Endothelial cell of umbilical vein (primary cell): ENCODE measurements at regions not wholly inside any gene's neighbourhood (a gene's known extent, or its start where the extent isn't known, plus 50 kb on each side); places are given as distances from the start of the nearest gene placed in this dataset.

Experiments used
- BruUV-seq: library from RNA; stranded (reverse); fragments of 400-500 nt; replicated peaks from 2 replicates; lab custom pipeline; 2021; lab: Mats Ljungman, UMichigan
- CTCF ChIA-PET: fragments of 300-600, 350-600 bp; sonication (Branson Sonifier 250); formaldehyde crosslinking; loops from one replicate; lab custom pipeline; 2021; ENCODE audit warnings: antibody characterized with exemption, inconsistent platforms; lab: Charles Lee
- POLR2A ChIA-PET: fragments of 300-600, 350-600 bp; sonication (Branson Sonifier 250); formaldehyde crosslinking; loops from one replicate; lab custom pipeline; 2021; ENCODE audit warnings: antibody characterized with exemption, inconsistent platforms; lab: Charles Lee
- DNase-seq: peaks from one replicate; pipeline ENCODE4 v3.0.0-alpha.2; 2011; ENCODE audit warnings: low read depth, low spot score
- FAIRE-seq: peaks from 2 replicates; lab custom pipeline; 2011; peaks lifted over from hg19 to GRCh38; lab: Jason Lieb, UNC
- H2AFZ ChIP-seq: 2 replicates; pipeline ENCODE4 v1.6.0; 2012; ENCODE audit warnings: low read depth, low read length, control low read depth, inconsistent platforms
- H3K27ac ChIP-seq: 2 replicates; pipeline ENCODE4 v1.5.1; 2011; ENCODE audit warnings: low read depth, mild to moderate bottlenecking, control low read depth, low read length, moderate library complexity; ENCODE audit not compliant: insufficient read depth
- H3K27me3 ChIP-seq, 2 experiments: 2 replicates each; pipeline versions ENCODE4 v1.6.0 to v1.6.1; 2011; ENCODE audit warnings: low read length in 2 of 2, mixed read lengths in 1 of 2; ENCODE audit not compliant: control insufficient read depth in 2 of 2, insufficient read depth in 2 of 2
- H3K36me3 ChIP-seq, 2 experiments: 2 replicates in 1 of 2; 3 replicates in 1 of 2; pipeline ENCODE4 v1.5.1; 2011; ENCODE audit warnings: low read length in 2 of 2, mild to moderate bottlenecking in 1 of 2, moderate library complexity in 1 of 2; ENCODE audit not compliant: control insufficient read depth in 2 of 2, insufficient read depth in 2 of 2; ENCODE audit errors: extremely low read depth in 1 of 2
- H3K4me1 ChIP-seq: 3 replicates; pipeline ENCODE4 v1.5.1; 2011; ENCODE audit warnings: mild to moderate bottlenecking, low read length; ENCODE audit not compliant: control insufficient read depth, insufficient read depth; ENCODE audit errors: extremely low read depth
- H3K4me2 ChIP-seq: 2 replicates; pipeline ENCODE4 v1.6.1; 2011; ENCODE audit warnings: low read length, control low read depth, mixed read lengths; ENCODE audit not compliant: insufficient read depth
- H3K4me3 ChIP-seq, 3 experiments: fragments of 200-600 bp in 1 of 3; sonication (generic), shearing (Covaris generic) in 1 of 3; replicated peaks in 1 of 3; 2 replicates each; pipeline ENCODE4 v1.5.1; 2011 to 2016; ENCODE audit warnings: control low read depth in 3 of 3, low read length in 3 of 3, mild to moderate bottlenecking in 2 of 3, inconsistent platforms in 1 of 3, low read depth in 1 of 3, moderate library complexity in 1 of 3; ENCODE audit not compliant: insufficient read depth in 1 of 3
- H3K79me2 ChIP-seq: 2 replicates; pipeline ENCODE4 v1.6.0; 2012; ENCODE audit warnings: low read length, inconsistent platforms; ENCODE audit not compliant: control insufficient read depth, insufficient read depth
- H3K9ac ChIP-seq: replicated peaks from 2 replicates; pipeline ENCODE3; 2011; ENCODE audit warnings: low read length, control low read depth; ENCODE audit not compliant: insufficient read depth; ENCODE audit errors: extremely low read depth
- H3K9me1 ChIP-seq: replicated peaks from 3 replicates; pipeline ENCODE4 v1.6.0; 2011; ENCODE audit warnings: mild to moderate bottlenecking, low read length; ENCODE audit not compliant: control insufficient read depth, insufficient read depth; ENCODE audit errors: extremely low read depth
- H3K9me3 ChIP-seq: replicated peaks from 2 replicates; pipeline ENCODE4 v1.5.1; 2012; ENCODE audit warnings: low read length, inconsistent platforms; ENCODE audit not compliant: control insufficient read depth, insufficient read depth
- H4K20me1 ChIP-seq: replicated peaks from 2 replicates; pipeline ENCODE3; 2011; ENCODE audit warnings: mild to moderate bottlenecking, low read length; ENCODE audit not compliant: control insufficient read depth, insufficient read depth; ENCODE audit errors: extremely low read depth
- CTCF ChIP-seq, 2 donors: IDR thresholded peaks; 1 replicate in 1 of 2; 2 replicates in 1 of 2; pipeline ENCODE4 v1.5.1; 2011; ENCODE audit warnings: low read length in 2 of 2, mild to moderate bottlenecking in 2 of 2, moderate library complexity in 2 of 2, control low read depth in 1 of 2, inconsistent platforms in 1 of 2, low read depth in 1 of 2; ENCODE audit not compliant: insufficient read depth in 1 of 2; ENCODE audit errors: extremely low read depth in 1 of 2
- EZH2 ChIP-seq: IDR thresholded peaks from 2 replicates; pipeline ENCODE4 v1.6.1; 2012; ENCODE audit warnings: borderline replicate concordance, low read depth, mild to moderate bottlenecking, moderate library complexity, low read length, inconsistent platforms; ENCODE audit not compliant: severe bottlenecking
- FOS ChIP-seq: IDR thresholded peaks from 2 replicates; pipeline ENCODE4 v1.6.1; 2011; ENCODE audit warnings: mild to moderate bottlenecking, low read length, moderate library complexity, borderline replicate concordance; ENCODE audit not compliant: insufficient read depth
- GATA2 ChIP-seq: IDR thresholded peaks from 2 replicates; pipeline ENCODE4 v1.7.0; 2011; ENCODE audit warnings: low read depth, mild to moderate bottlenecking, moderate library complexity, mixed read lengths, low read length; ENCODE audit not compliant: insufficient read length, insufficient read depth
- JUN ChIP-seq: IDR thresholded peaks from 2 replicates; pipeline ENCODE4 v1.6.1; 2011; ENCODE audit warnings: borderline replicate concordance, low read depth; ENCODE audit not compliant: insufficient read length, insufficient read depth
- MAX ChIP-seq: IDR thresholded peaks from 2 replicates; pipeline ENCODE4 v1.6.1; 2011; ENCODE audit not compliant: insufficient read depth, insufficient read length
- MYC ChIP-seq: IDR thresholded peaks from one replicate; pipeline ENCODE4 v1.6.1; 2011; ENCODE audit warnings: mild to moderate bottlenecking, low read depth, low read length
- POLR2A ChIP-seq: IDR thresholded peaks from 2 replicates; pipeline ENCODE4 v1.6.1; 2012; ENCODE audit warnings: low read depth, mild to moderate bottlenecking, control low read depth, low read length
- POLR2AphosphoS5 ChIP-seq: IDR thresholded peaks from 2 replicates; pipeline ENCODE4 v1.6.1; 2012; ENCODE audit warnings: low read depth, mild to moderate bottlenecking, control low read depth, low read length, moderate library complexity; ENCODE audit not compliant: insufficient read depth
- dilution Hi-C: fragments of 300-500 bp; cut with MboI; formaldehyde crosslinking; loops from one replicate; pipeline ENCODE4 v1.15.0; 2019; ENCODE audit warnings: low sequenced_read_pairs; ENCODE audit not compliant: extremely low pct_ligation_motif_present
- intact Hi-C: fragments of 100-400 bp; cut with micrococcal nuclease; formaldehyde crosslinking; loops from one replicate; pipeline ENCODE4 v1.10.0; 2022

GRCh38 chr7:20269726-20270125 lies 52.5 kb upstream of the MACC1 start:
- Histone ChIP-seq H3K4me2 (no peak overlapping the region), H4K20me1 (no peaks in the 10 kb centered on the region), H3K9ac (no peak overlapping the region), H3K4me1 (no peaks in the 10 kb centered on the region), H2AFZ (no peak overlapping the region), H3K4me3 (no peak overlapping the region), H3K27ac (no peak overlapping the region), H3K9me1 (no peaks in the 10 kb centered on the region), H3K79me2 (no peaks in the 10 kb centered on the region), H3K36me3 (no peaks in the 10 kb centered on the region), H3K9me3 (no peaks in the 10 kb centered on the region), H3K27me3 (no peaks in the 10 kb centered on the region)
- dilution Hi-C loops (no loop called here), intact Hi-C loops (no loop called here)
- ChIA-PET CTCF (no interaction called here), POLR2A (no interaction called here)
- DNase-seq (no peak), FAIRE-seq (no peak)
- BruUV-seq: no TSS peak
- TF ChIP-seq MYC (no peak), CTCF (IDR thresholded peaks at IDR 0.05; ENCODE audit: extremely low read depth in 1 of 2, insufficient read depth in 1 of 2, low read depth in 1 of 2, low read length in 2 of 2) (no peak), EZH2 (no peak), GATA2 (no peak), FOS (no peak), MAX (no peak), POLR2A (no peak)

- H3K9me1 ChIP-seq: no peaks in the 10 kb centered on the region
- H3K4me2 ChIP-seq: no peak overlapping the region
- H3K9ac ChIP-seq: no peak overlapping the region
- H2AFZ ChIP-seq: no peak overlapping the region
- TF ChIP-seq GATA2 (no peak), POLR2A (no peak), JUN (no peak), EZH2 (no peak), MYC (no peak), POLR2AphosphoS5 (no peak), MAX (no peak), FOS (no peak), CTCF (IDR thresholded peaks at IDR 0.05; ENCODE audit: extremely low read depth in 1 of 2, insufficient read depth in 1 of 2, low read depth in 1 of 2, low read length in 2 of 2) (no peak)
- no peaks in the 10 kb centered on the region for H4K20me1 ChIP-seq
- no peak overlapping the region for H3K27ac ChIP-seq
- no peaks in the 10 kb centered on the region for H3K9me3 ChIP-seq
- H3K36me3 ChIP-seq: no peaks in the 10 kb centered on the region
- intact Hi-C loops (no loop called here), dilution Hi-C loops (no loop called here)
- POLR2A ChIA-PET: no interaction called here
- H3K4me1 ChIP-seq: no peaks in the 10 kb centered on the region
- H3K27me3 ChIP-seq: no peaks in the 10 kb centered on the region
- no peak for FAIRE-seq
- H3K79me2 ChIP-seq: no peaks in the 10 kb centered on the region
- no peak for DNase-seq
- CTCF ChIA-PET: interaction anchor here (1.0 kb wide), 1 partner anchor 98 kb away, joined by 3 read pairs; no protein-coding TSS in a partner anchor
- BruUV-seq: no TSS peak
- no peak overlapping the region for H3K4me3 ChIP-seq
These were observed 53.2 kb upstream of the MACC1 start for GRCh38 chr7:20270371-20270770.
